ENCODE measurements at regions not wholly inside any gene's neighbourhood (a gene's known extent, or its start where the extent isn't known, plus 50 kb on each side); places are given as distances from the start of the nearest gene placed in this dataset.

DNA sequence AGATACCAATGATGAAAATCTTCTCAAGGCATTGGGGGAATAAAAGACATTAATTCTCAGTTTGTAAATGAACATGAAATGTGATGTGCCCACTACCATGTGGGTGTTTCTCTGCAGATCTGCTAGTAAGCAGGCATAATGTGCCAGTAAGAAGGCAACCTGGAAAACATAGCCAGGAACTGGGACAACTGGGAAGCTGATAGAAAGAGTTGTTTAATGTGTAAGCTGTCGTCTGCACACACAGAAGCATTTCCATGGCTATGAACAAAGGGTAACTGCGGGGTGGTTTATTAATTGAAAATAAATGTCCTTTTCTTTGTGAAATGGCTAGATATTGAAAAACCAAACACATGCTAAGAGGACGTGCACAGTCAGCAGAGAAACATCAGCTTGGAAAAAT is 52.0 kb downstream of the ZC3H11B start:
- no peak for DNase-seq (ENCODE audit: low spot score)
- in situ Hi-C loops (cut with MboI; ENCODE audit: low sequenced_read_pairs, unreplicated experiment), result loop anchor here (10.0 to 25.0 kb wide), 3 partner anchors 251 to 1236 kb away; no protein-coding TSS in a partner anchor
- TF ChIP-seq, protein P1, sequence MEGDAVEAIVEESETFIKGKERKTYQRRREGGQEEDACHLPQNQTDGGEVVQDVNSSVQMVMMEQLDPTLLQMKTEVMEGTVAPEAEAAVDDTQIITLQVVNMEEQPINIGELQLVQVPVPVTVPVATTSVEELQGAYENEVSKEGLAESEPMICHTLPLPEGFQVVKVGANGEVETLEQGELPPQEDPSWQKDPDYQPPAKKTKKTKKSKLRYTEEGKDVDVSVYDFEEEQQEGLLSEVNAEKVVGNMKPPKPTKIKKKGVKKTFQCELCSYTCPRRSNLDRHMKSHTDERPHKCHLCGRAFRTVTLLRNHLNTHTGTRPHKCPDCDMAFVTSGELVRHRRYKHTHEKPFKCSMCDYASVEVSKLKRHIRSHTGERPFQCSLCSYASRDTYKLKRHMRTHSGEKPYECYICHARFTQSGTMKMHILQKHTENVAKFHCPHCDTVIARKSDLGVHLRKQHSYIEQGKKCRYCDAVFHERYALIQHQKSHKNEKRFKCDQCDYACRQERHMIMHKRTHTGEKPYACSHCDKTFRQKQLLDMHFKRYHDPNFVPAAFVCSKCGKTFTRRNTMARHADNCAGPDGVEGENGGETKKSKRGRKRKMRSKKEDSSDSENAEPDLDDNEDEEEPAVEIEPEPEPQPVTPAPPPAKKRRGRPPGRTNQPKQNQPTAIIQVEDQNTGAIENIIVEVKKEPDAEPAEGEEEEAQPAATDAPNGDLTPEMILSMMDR (IDR thresholded peaks at IDR 0.05; ENCODE audit: borderline replicate concordance, control extremely low read depth, extremely low read depth, insufficient read depth, missing control alignments), result no peak

DNA sequence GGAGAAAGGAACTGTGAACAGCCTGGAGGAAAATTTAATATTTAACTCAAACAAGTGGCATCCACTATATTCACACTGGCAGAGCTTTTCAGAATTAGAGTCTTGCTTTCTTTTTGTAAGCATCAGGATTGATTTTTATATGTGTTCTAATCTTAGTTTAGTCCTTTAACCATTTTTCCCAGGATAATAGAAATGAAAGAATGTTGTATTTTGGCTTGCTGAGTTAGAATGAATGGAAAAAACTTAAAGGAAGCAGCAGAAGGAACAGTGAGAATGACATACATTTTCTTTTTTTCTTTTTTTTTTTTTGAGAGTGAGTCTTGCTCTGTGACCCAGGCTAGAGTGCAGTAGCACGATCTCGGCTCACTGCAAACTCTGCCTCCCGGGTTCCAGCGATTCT is 53.0 kb downstream of the ZC3H11B start:
- TF ChIP-seq, protein P1 (IDR thresholded peaks at IDR 0.05; ENCODE audit: borderline replicate concordance, control extremely low read depth, extremely low read depth, insufficient read depth, missing control alignments), result no peak
- in situ Hi-C loops (cut with MboI; ENCODE audit: low sequenced_read_pairs, unreplicated experiment), result loop anchor here (10.0 to 25.0 kb wide), 3 partner anchors 252 to 1235 kb away; no protein-coding TSS in a partner anchor
- no peak for DNase-seq (ENCODE audit: low spot score)

DNA sequence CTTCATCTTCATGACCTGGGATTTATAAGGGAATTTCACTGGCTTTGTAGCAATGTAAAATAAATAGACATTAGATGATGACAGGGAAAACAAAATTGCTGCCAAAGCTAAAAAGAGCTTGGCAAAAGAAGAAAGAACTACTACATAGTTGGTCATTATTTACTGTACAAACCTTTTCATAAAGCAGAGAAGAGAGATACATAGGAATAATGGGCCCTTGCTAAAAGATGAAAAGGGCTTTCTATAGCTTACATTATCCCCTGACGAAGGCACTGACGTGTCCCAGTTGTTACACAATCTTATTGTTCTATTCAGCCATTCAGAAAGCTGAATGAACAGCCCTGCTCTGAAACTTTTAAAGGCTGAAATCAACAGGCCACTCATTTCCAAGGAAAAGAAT is 57.1 kb downstream of the ZC3H11B start:
- in situ Hi-C loops (cut with MboI; ENCODE audit: low sequenced_read_pairs, unreplicated experiment), result loop anchor here (25.0 kb wide), 1 partner anchor 256 kb away; no protein-coding TSS in a partner anchor
- TF ChIP-seq, protein P1 (IDR thresholded peaks at IDR 0.05; ENCODE audit: borderline replicate concordance, control extremely low read depth, extremely low read depth, insufficient read depth, missing control alignments), result no peak
- DNase-seq (ENCODE audit: low spot score), result no peak

DNA sequence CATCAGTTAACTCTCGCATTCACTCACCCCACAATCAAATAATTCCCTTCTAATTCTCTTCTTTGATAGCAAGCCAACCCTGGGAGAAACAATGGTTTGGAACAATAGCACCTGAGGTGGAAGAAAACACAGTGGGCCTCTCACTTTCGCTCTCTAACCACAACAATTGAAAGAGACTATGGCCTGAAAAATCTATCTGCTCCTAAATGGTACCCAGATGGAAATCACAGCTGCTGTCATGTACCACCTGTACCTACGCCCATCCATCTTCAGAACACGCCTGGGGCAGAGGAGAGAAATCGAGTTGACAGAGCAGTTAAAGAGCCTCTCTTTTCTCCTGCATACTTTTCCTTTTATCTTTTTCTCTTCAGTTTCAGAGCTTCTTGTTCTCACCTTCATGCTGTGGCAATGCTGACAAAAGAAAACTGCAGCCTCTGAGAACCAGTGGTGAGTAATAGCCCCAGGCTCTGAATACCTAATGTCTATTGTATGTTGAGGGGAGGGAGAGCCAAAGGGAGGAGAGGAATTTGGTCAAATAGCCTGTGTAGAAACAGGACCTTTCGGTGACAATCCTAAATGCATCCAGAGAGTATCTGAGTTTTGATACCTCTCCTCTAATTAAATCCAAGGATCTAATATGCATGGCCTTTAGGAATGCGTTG is 57.7 kb downstream of the ZC3H11B start:
- DNase-seq (ENCODE audit: low spot score), result no peak
- TF ChIP-seq, protein P1 (IDR thresholded peaks at IDR 0.05; ENCODE audit: borderline replicate concordance, control extremely low read depth, extremely low read depth, insufficient read depth, missing control alignments), result no peak
- in situ Hi-C loops (cut with MboI; ENCODE audit: low sequenced_read_pairs, unreplicated experiment), result loop anchor here (25.0 kb wide), 1 partner anchor 257 kb away; no protein-coding TSS in a partner anchor

DNA sequence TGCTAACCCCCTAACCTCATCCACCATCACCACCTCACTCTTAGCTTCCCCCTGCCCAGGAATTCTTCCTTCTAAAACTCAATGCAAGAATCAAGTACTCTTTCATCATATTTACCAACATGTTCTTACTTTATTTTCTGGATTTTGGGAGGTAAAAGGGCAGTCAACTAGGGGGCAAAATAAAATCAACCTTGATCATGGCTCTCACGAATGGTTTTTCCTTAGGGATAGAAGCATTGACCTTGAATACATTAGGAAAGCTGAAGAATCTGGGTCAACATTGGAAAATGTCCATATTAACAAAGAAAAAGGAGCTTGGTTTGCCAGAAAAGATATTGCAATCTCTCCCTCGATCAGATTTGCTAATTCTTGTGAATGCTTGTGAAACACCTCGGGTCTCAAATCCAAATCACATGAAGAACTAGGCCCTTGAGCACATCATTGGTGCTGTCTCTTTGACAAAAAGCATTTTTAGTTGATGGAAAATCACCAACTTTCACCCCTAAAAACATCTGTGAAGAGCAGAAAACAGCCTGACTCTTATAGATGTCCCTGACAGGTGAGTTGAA is 58.9 kb downstream of the ZC3H11B start:
- TF ChIP-seq, protein P1 (IDR thresholded peaks at IDR 0.05; ENCODE audit: borderline replicate concordance, control extremely low read depth, extremely low read depth, insufficient read depth, missing control alignments), result no peak
- in situ Hi-C loops (cut with MboI; ENCODE audit: low sequenced_read_pairs, unreplicated experiment), result loop anchor here (25.0 kb wide), 1 partner anchor 258 kb away; no protein-coding TSS in a partner anchor
- DNase-seq (ENCODE audit: low spot score), result no peak

DNA sequence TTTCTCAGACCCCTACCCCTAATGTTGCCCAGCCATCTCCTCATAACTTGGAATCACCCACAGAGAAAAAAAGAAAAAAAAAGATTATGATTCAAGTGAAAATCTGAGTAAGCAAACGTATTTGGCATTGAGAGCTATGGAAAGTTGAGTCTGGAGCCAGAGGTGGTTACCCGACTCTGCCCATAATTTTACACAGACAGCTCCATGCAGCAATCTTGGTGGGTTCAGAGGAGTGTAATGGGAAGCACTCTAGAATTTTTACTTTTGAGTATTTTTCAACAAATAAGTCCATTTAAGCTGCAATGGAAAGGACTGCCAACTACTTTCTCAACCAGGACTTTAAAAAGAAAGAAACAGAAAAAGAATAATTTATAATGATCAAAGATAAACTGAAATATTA is 62.7 kb downstream of the ZC3H11B start:
- in situ Hi-C loops (cut with MboI; ENCODE audit: low sequenced_read_pairs, unreplicated experiment), result loop anchor here (25.0 kb wide), 1 partner anchor 262 kb away; no protein-coding TSS in a partner anchor
- DNase-seq (ENCODE audit: low spot score), result no peak
- TF ChIP-seq, protein P1 (IDR thresholded peaks at IDR 0.05; ENCODE audit: borderline replicate concordance, control extremely low read depth, extremely low read depth, insufficient read depth, missing control alignments), result no peak
